HL-60 (cell line): ENCODE measurements at regions not wholly inside any gene's neighbourhood (a gene's known extent, or its start where the extent isn't known, plus 50 kb on each side); places are given as distances from the start of the nearest gene placed in this dataset.

Experiments used
- DNase-seq, 2 experiments: peaks; one replicate each; pipeline ENCODE4 v3.0.0-alpha.2; 2010 to 2020; ENCODE audit warnings: low read depth in 1 of 2, low spot score in 1 of 2
- H3K27ac ChIP-seq: fragments of 250-450 bp; sonication (Bioruptor Pico); replicated peaks from 2 replicates; pipeline ENCODE4 v1.5.1; 2020; ENCODE audit warnings: mild to moderate bottlenecking, moderate library complexity
- H3K27me3 ChIP-seq: fragments of 250-450 bp; sonication (Bioruptor Pico); 2 replicates; pipeline ENCODE4 v1.5.1; 2021; ENCODE audit warnings: mild to moderate bottlenecking, moderate library complexity; ENCODE audit not compliant: insufficient read depth, poor library complexity, severe bottlenecking
- H3K4me3 ChIP-seq: replicated peaks from 2 replicates; pipeline ENCODE4 v1.5.1; 2011; ENCODE audit warnings: mild to moderate bottlenecking, control low read depth, low read length; ENCODE audit not compliant: insufficient read depth
- GABPA ChIP-seq: IDR thresholded peaks from 2 replicates; pipeline ENCODE4 v1.6.1; 2012; ENCODE audit warnings: low read depth
- POLR2AphosphoS5 ChIP-seq: IDR thresholded peaks from 2 replicates; pipeline ENCODE4 v1.6.1; 2012; ENCODE audit warnings: low read depth
- SPI1 ChIP-seq: IDR thresholded peaks from 2 replicates; pipeline ENCODE4 v1.6.1; 2012; ENCODE audit warnings: low read depth, mild to moderate bottlenecking, borderline replicate concordance
- TF ChIP-seq, protein P1 (sequence below): IDR thresholded peaks from 2 replicates; pipeline ENCODE4 v1.6.1; 2012; ENCODE audit warnings: low read depth; ENCODE audit not compliant: insufficient replicate concordance
- TF ChIP-seq, protein P2 (sequence below): IDR thresholded peaks from one replicate; pipeline ENCODE4 v1.5.1; 2011; ENCODE audit warnings: low read length, control low read depth, inconsistent platforms; ENCODE audit not compliant: insufficient read depth

DNA sequence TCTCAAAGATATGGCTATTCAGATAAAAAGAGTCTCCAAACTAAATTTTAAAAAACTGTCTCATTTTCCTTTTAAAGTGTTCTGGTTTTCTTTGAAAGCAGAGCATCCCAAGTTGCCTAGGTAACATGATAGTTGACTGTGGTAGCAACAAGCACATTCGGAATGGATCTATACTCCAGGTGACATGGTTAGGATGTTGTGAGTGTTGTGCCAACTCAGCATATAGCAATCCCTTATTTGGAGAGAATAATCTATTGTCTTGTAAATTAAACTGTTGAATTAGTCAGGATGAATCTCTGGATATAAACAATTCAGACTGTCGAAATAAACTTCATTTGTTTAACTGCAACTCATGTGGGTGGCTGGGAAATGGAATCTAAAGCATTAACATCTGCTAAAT lies 418.6 kb downstream of the TUSC7 start:
- no peak for TF ChIP-seq POLR2AphosphoS5
- DNase-seq: no peak
- Histone ChIP-seq H3K27me3 (no peaks in the 10 kb centered on the region), H3K27ac (no peak overlapping the region), H3K4me3 (no peak overlapping the region)

DNA sequence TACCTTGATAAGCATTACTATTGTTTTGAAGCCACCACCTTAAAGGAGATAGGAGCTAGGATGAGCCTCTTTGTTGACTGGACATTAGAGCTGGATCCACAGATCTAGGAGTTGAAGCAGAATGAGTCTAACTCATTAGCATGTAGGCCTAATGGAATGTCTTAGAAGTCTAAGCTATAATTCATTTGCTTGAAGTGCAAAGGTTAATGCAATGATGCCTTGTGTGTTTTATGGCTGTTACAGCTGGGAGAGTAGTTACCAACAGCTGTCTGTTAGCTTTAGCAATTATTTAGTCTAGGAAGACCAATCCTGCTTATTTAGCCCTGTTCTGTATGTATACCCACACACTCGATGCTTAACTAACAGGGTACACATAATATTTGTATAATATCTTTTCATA lies 419.3 kb downstream of the TUSC7 start:
- H3K27me3 ChIP-seq: no peaks in the 10 kb centered on the region
- TF ChIP-seq POLR2AphosphoS5 (no peak), SPI1 (no peak)
- TF ChIP-seq, protein P1, sequence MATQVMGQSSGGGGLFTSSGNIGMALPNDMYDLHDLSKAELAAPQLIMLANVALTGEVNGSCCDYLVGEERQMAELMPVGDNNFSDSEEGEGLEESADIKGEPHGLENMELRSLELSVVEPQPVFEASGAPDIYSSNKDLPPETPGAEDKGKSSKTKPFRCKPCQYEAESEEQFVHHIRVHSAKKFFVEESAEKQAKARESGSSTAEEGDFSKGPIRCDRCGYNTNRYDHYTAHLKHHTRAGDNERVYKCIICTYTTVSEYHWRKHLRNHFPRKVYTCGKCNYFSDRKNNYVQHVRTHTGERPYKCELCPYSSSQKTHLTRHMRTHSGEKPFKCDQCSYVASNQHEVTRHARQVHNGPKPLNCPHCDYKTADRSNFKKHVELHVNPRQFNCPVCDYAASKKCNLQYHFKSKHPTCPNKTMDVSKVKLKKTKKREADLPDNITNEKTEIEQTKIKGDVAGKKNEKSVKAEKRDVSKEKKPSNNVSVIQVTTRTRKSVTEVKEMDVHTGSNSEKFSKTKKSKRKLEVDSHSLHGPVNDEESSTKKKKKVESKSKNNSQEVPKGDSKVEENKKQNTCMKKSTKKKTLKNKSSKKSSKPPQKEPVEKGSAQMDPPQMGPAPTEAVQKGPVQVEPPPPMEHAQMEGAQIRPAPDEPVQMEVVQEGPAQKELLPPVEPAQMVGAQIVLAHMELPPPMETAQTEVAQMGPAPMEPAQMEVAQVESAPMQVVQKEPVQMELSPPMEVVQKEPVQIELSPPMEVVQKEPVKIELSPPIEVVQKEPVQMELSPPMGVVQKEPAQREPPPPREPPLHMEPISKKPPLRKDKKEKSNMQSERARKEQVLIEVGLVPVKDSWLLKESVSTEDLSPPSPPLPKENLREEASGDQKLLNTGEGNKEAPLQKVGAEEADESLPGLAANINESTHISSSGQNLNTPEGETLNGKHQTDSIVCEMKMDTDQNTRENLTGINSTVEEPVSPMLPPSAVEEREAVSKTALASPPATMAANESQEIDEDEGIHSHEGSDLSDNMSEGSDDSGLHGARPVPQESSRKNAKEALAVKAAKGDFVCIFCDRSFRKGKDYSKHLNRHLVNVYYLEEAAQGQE: no peak
- no peak overlapping the region for H3K27ac ChIP-seq
- DNase-seq: no peak
- no peak overlapping the region for H3K4me3 ChIP-seq

DNA sequence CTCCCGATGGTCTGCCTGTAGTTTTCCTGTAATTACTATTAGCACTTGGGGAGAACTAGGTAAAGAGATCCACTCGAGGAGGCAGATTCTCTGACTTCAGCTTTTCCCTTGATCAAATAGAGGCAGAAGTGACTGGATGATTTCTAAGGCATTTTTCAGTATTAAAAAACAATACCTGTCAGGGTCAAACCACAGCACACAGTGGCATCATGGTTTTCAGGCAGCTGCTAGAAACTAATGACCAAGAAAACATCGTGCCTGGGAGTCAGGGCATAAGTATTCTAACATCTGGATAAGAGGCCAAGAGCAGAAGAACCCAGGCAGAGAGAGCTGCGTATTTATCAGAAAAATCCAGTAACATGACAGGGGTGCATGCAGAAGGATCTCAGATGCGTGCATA lies 419.9 kb downstream of the TUSC7 start:
- Histone ChIP-seq H3K27ac (no peak overlapping the region), H3K4me3 (no peak overlapping the region), H3K27me3 (no peaks in the 10 kb centered on the region)
- no peak for DNase-seq
- TF ChIP-seq, protein P1: no peak
- TF ChIP-seq SPI1 (no peak), POLR2AphosphoS5 (no peak), GABPA (no peak)
- TF ChIP-seq, protein P2, sequence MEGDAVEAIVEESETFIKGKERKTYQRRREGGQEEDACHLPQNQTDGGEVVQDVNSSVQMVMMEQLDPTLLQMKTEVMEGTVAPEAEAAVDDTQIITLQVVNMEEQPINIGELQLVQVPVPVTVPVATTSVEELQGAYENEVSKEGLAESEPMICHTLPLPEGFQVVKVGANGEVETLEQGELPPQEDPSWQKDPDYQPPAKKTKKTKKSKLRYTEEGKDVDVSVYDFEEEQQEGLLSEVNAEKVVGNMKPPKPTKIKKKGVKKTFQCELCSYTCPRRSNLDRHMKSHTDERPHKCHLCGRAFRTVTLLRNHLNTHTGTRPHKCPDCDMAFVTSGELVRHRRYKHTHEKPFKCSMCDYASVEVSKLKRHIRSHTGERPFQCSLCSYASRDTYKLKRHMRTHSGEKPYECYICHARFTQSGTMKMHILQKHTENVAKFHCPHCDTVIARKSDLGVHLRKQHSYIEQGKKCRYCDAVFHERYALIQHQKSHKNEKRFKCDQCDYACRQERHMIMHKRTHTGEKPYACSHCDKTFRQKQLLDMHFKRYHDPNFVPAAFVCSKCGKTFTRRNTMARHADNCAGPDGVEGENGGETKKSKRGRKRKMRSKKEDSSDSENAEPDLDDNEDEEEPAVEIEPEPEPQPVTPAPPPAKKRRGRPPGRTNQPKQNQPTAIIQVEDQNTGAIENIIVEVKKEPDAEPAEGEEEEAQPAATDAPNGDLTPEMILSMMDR: no peak

DNA sequence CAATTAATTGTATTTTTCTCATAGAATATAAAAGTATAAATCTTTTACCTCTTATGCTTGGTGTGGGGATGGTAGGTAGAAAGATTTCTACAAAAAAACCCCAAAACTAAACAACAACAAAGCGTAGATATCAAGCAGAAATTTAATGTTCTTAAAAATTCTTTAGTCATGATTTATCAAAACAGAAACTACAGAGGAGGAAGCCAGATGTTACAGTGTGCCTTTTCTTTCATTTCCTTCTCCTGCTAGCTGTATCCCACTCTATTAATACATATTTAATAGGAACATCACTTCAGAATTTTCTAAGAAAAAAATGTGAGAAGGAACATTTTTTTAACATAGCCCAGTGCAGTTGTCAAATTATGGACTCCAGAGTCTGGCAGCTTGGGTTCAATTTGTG lies 420.6 kb downstream of the TUSC7 start:
- Histone ChIP-seq H3K4me3 (no peak overlapping the region), H3K27ac (no peak overlapping the region), H3K27me3 (no peaks in the 10 kb centered on the region)
- TF ChIP-seq POLR2AphosphoS5 (no peak), SPI1 (no peak), GABPA (no peak)
- TF ChIP-seq, protein P1: no peak
- TF ChIP-seq, protein P2: no peak
- DNase-seq: no peak
